Medulla oblongata (tissue), 1 donor: ENCODE measurements at regions not wholly inside any gene's neighbourhood (a gene's known extent, or its start where the extent isn't known, plus 50 kb on each side); places are given as distances from the start of the nearest gene placed in this dataset.

ENCODE experiments used
- DNase-seq: peaks from one replicate; pipeline ENCODE4 v3.0.0-alpha.2; 2015; ENCODE audit errors: extremely low spot score

- DNase-seq = no peak
These were observed 543.7 kb upstream of the TMEM132C start for GRCh38 chr12:127723251-127723650.

GRCh38 chr12:127726671-127727315, 540.2 kb upstream of the TMEM132C start:
- DNase-seq = no peak

GRCh38 chr12:127728285-127728684, 538.7 kb upstream of the TMEM132C start:
- no peak for DNase-seq

GRCh38 chr12:127728729-127729128, 538.2 kb upstream of the TMEM132C start:
- no peak for DNase-seq

GRCh38 chr12:127729381-127729780, 537.6 kb upstream of the TMEM132C start:
- DNase-seq = no peak

- DNase-seq = no peak
These were observed 535.3 kb upstream of the TMEM132C start for GRCh38 chr12:127731657-127732056.

- DNase-seq = no peak
These were observed 524.7 kb upstream of the TMEM132C start for GRCh38 chr12:127742231-127742630.

GRCh38 chr12:127745469-127746212, 521.3 kb upstream of the TMEM132C start:
- no peak for DNase-seq

GRCh38 chr12:127749416-127749815, 517.6 kb upstream of the TMEM132C start:
- DNase-seq = no peak

- DNase-seq = no peak
These were observed 516.7 kb upstream of the TMEM132C start for GRCh38 chr12:127750076-127750840.

GRCh38 chr12:127752802-127753201, 514.2 kb upstream of the TMEM132C start:
- DNase-seq = no peak

- no peak for DNase-seq
These were observed 506.6 kb upstream of the TMEM132C start for GRCh38 chr12:127760357-127760756.

GRCh38 chr12:127760996-127761395, 506.0 kb upstream of the TMEM132C start:
- DNase-seq = no peak

GRCh38 chr12:127761880-127762279, 505.1 kb upstream of the TMEM132C start:
- DNase-seq = no peak

- DNase-seq = no peak
These were observed 499.3 kb upstream of the TMEM132C start for GRCh38 chr12:127767656-127768055.

- no peak for DNase-seq
These were observed 496.9 kb upstream of the TMEM132C start for GRCh38 chr12:127770118-127770517.

GRCh38 chr12:127771546-127771945, 495.4 kb upstream of the TMEM132C start:
- DNase-seq = no peak

- no peak for DNase-seq
These were observed 493.4 kb upstream of the TMEM132C start for GRCh38 chr12:127773520-127773919.

GRCh38 chr12:127774828-127775227, 492.1 kb upstream of the TMEM132C start:
- DNase-seq = no peak

GRCh38 chr12:127779301-127780045, 487.5 kb upstream of the TMEM132C start:
- no peak for DNase-seq

- no peak for DNase-seq
These were observed 486.1 kb upstream of the TMEM132C start for GRCh38 chr12:127780881-127781280.

- no peak for DNase-seq
These were observed 485.6 kb upstream of the TMEM132C start for GRCh38 chr12:127781336-127781735.
